Fibroblast of lung (primary cell): ENCODE measurements at regions not wholly inside any gene's neighbourhood (a gene's known extent, or its start where the extent isn't known, plus 50 kb on each side); places are given as distances from the start of the nearest gene placed in this dataset.
A peak's percentile ranks its signal among the peaks of the same experiment; 100 is the strongest.

Experiments used
- DNase-seq, 2 donors: peaks; one replicate each; pipeline versions ENCODE4 v3.0.0 to v3.0.0-alpha.2; 2010; ENCODE audit warnings: low read depth in 2 of 2
- H2AFZ ChIP-seq: 2 replicates; pipeline ENCODE4 v1.5.1; 2012; ENCODE audit warnings: low read length, control low read depth, inconsistent platforms
- H3K27ac ChIP-seq: 2 replicates; pipeline ENCODE4 v1.5.1; 2011; ENCODE audit warnings: low read length, control low read depth; ENCODE audit not compliant: insufficient read depth
- H3K27me3 ChIP-seq: 2 replicates; pipeline ENCODE4 v1.5.1; 2011; ENCODE audit warnings: mild to moderate bottlenecking, low read length; ENCODE audit not compliant: control insufficient read depth, insufficient read depth
- H3K36me3 ChIP-seq: 2 replicates; pipeline ENCODE4 v1.5.1; 2011; ENCODE audit warnings: low read length; ENCODE audit not compliant: control insufficient read depth, insufficient read depth
- H3K4me1 ChIP-seq: 2 replicates; pipeline ENCODE4 v1.5.1; 2011; ENCODE audit warnings: low read length; ENCODE audit not compliant: control insufficient read depth, insufficient read depth; ENCODE audit errors: extremely low read depth
- H3K4me2 ChIP-seq: 2 replicates; pipeline ENCODE4 v1.5.1; 2011; ENCODE audit warnings: low read length, control low read depth; ENCODE audit not compliant: insufficient read depth; ENCODE audit errors: extremely low read depth
- H3K4me3 ChIP-seq, 4 experiments: fragments of 200-600 bp in 1 of 4; sonication (generic) in 1 of 4; replicated peaks in 1 of 4; 2 replicates each; pipeline ENCODE4 v1.5.1; 2011 to 2016; ENCODE audit warnings: low read length in 4 of 4, low read depth in 3 of 4, mild to moderate bottlenecking in 3 of 4, control low read depth in 2 of 4, inconsistent platforms in 1 of 4, mixed read lengths in 1 of 4; ENCODE audit not compliant: insufficient read depth in 1 of 4; ENCODE audit errors: control extremely low read depth in 1 of 4
- H3K79me2 ChIP-seq: 2 replicates; pipeline ENCODE4 v1.5.1; 2012; ENCODE audit warnings: mild to moderate bottlenecking, low read length, inconsistent platforms; ENCODE audit not compliant: control insufficient read depth, insufficient read depth
- H3K9ac ChIP-seq: 2 replicates; pipeline ENCODE4 v1.5.1; 2011; ENCODE audit warnings: mild to moderate bottlenecking, low read length, control low read depth; ENCODE audit not compliant: insufficient read depth
- H3K9me3 ChIP-seq: 2 replicates; pipeline ENCODE4 v1.5.1; 2012; ENCODE audit warnings: low read depth, low read length; ENCODE audit not compliant: control insufficient read depth, insufficient read depth
- H4K20me1 ChIP-seq: 2 replicates; pipeline ENCODE4 v1.5.1; 2011; ENCODE audit warnings: low read length; ENCODE audit not compliant: control insufficient read depth, insufficient read depth; ENCODE audit errors: extremely low read depth
- EZH2 ChIP-seq: IDR thresholded peaks from 2 replicates; pipeline ENCODE4 v1.5.1; 2012; ENCODE audit warnings: low read length, control low read depth, mild to moderate bottlenecking; ENCODE audit errors: missing control alignments
- TF ChIP-seq, protein P1 (sequence below), 2 donors: IDR thresholded peaks in 1 of 2; conservative IDR thresholded peaks in 1 of 2; 1 replicate in 1 of 2; 2 replicates in 1 of 2; pipeline ENCODE4 v1.5.1; 2011 to 2012; ENCODE audit warnings: low read length in 2 of 2, control low read depth in 1 of 2, inconsistent platforms in 1 of 2, low read depth in 1 of 2, mild to moderate bottlenecking in 1 of 2

GRCh38 chr17:14552306-14552705 is 251.4 kb downstream of the HS3ST3B1 start:
- no peaks in the 10 kb centered on the region for H3K4me1 ChIP-seq
- no peak overlapping the region for H3K27ac ChIP-seq
- no peaks in the 10 kb centered on the region for H3K27me3 ChIP-seq
- no peak overlapping the region for H3K9ac ChIP-seq
- H3K4me2 ChIP-seq, result no peak overlapping the region
- H4K20me1 ChIP-seq, result no peaks in the 10 kb centered on the region
- H2AFZ ChIP-seq, result no peak overlapping the region
- no peak for TF ChIP-seq EZH2
- TF ChIP-seq, protein P1, sequence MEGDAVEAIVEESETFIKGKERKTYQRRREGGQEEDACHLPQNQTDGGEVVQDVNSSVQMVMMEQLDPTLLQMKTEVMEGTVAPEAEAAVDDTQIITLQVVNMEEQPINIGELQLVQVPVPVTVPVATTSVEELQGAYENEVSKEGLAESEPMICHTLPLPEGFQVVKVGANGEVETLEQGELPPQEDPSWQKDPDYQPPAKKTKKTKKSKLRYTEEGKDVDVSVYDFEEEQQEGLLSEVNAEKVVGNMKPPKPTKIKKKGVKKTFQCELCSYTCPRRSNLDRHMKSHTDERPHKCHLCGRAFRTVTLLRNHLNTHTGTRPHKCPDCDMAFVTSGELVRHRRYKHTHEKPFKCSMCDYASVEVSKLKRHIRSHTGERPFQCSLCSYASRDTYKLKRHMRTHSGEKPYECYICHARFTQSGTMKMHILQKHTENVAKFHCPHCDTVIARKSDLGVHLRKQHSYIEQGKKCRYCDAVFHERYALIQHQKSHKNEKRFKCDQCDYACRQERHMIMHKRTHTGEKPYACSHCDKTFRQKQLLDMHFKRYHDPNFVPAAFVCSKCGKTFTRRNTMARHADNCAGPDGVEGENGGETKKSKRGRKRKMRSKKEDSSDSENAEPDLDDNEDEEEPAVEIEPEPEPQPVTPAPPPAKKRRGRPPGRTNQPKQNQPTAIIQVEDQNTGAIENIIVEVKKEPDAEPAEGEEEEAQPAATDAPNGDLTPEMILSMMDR (conservative IDR thresholded peaks at IDR 0.05 in 1 of 2, IDR thresholded peaks at IDR 0.05 in 1 of 2; ENCODE audit: low read depth in 1 of 2, low read length in 2 of 2), result no peak
- no peak overlapping the region for H3K4me3 ChIP-seq
- H3K9me3 ChIP-seq, result no peaks in the 10 kb centered on the region
- no peaks in the 10 kb centered on the region for H3K79me2 ChIP-seq
- peak in 1 of 2 donors; percentile 54 for DNase-seq
- no peaks in the 10 kb centered on the region for H3K36me3 ChIP-seq

DNA sequence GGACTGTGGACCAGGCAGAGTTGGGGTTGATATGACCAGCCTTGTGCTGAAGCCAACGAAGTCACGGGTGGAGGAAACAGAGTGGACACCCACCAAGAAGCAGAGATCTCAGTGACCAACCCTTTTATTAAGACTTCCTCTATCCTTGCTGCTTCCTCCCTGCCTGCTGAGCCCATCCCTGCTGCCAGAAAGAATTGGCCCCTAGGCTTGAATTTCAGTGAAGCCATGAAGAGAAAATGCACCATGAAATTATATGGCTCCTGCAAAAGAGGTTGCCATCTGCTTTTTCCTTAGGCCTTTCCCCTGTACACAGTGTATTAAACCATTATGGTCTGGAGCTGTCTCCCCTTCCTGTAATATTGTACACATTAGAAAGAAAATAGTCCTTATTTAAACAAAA is 246.7 kb downstream of the HS3ST3B1 start:
- Histone ChIP-seq H4K20me1 (no peaks in the 10 kb centered on the region), H3K9me3 (no peaks in the 10 kb centered on the region), H3K27me3 (no peaks in the 10 kb centered on the region), H3K36me3 (no peaks in the 10 kb centered on the region), H2AFZ (no peak overlapping the region), H3K79me2 (no peaks in the 10 kb centered on the region), H3K4me1 (no peaks in the 10 kb centered on the region), H3K9ac (no peak overlapping the region), H3K4me3 (no peak overlapping the region), H3K4me2 (no peak overlapping the region), H3K27ac (no peak overlapping the region)
- no peak for TF ChIP-seq EZH2
- TF ChIP-seq, protein P1 (conservative IDR thresholded peaks at IDR 0.05 in 1 of 2, IDR thresholded peaks at IDR 0.05 in 1 of 2; ENCODE audit: low read depth in 1 of 2, low read length in 2 of 2), result no peak
- no peak for DNase-seq

DNA sequence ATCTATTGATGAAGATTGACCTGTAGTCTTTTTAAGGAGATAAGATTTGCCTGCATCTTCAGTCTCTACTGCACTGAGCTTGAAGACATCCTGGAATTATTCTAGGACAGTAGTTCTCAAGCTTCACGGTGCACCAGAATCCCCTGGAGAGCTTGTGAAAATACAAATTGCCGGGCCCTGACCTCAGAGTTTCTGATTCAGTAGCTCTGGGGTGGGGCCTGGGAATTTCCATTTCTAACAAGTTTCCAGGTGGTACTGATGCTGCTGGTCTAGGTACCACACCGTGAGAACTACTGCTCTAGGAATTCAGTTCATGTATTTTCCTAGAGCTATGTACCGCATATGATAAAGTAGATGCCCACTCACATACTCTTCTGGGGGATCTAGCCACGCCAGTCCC is 246.1 kb downstream of the HS3ST3B1 start:
- Histone ChIP-seq H3K36me3 (no peaks in the 10 kb centered on the region), H4K20me1 (no peaks in the 10 kb centered on the region), H3K27ac (no peak overlapping the region), H3K27me3 (no peaks in the 10 kb centered on the region), H3K4me1 (no peaks in the 10 kb centered on the region), H3K9ac (no peak overlapping the region), H2AFZ (no peak overlapping the region), H3K79me2 (no peaks in the 10 kb centered on the region), H3K9me3 (no peaks in the 10 kb centered on the region), H3K4me3 (no peak overlapping the region), H3K4me2 (no peak overlapping the region)
- no peak for DNase-seq
- TF ChIP-seq EZH2, result no peak
- TF ChIP-seq, protein P1 (conservative IDR thresholded peaks at IDR 0.05 in 1 of 2, IDR thresholded peaks at IDR 0.05 in 1 of 2; ENCODE audit: low read depth in 1 of 2, low read length in 2 of 2), result no peak
